AML-193 (cell line): ENCODE measurements at regions not wholly inside any gene's neighbourhood (a gene's known extent, or its start where the extent isn't known, plus 50 kb on each side); places are given as distances from the start of the nearest gene placed in this dataset.
A peak's percentile ranks its signal among the peaks of the same experiment; 100 is the strongest.
"Not testable (repeated sequence)": the region's sequence is repeated elsewhere in the genome, so short reads cannot be mapped to it uniquely, and the experiment has no call there.

Experiments used
- DNase-seq, 2 experiments: peaks; one replicate each; lab custom pipeline; 2025; lab: John Stamatoyannopoulos, UW

DNA sequence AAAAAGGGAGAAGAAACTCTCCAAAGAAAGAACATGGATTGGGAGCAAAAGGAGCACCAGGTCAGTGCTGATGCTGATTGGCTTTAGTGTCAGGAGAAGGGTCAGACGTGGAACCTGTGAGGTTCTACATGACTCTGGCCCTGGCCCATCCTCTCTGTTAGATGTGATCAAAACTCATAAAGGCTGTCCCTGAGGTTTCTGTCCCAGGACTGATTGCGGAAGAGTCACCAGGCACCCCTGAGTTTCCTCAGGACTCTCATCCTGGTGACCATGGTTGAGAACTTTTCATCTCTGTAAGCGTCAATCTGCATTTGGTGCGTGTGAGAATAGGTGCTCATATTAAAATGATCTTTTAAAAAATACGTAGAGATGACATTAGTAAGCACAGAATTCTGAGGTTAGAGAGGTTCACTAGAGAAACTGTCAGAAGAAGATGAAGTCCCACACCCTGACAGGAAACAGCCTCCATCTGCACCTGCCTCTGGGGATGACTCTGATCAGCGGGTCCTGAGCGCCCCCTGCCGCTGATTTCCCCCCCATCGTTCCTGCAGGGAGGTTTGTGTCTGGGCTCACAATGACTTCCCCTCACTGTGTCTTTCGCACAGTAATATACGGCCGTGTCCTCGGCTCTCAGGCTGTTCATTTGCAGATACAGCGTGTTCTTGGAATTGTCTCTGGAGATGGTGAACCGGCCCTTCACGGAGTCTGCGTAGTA, 741.8 kb downstream of the TMEM121 start:
- DNase-seq: no peak

DNA sequence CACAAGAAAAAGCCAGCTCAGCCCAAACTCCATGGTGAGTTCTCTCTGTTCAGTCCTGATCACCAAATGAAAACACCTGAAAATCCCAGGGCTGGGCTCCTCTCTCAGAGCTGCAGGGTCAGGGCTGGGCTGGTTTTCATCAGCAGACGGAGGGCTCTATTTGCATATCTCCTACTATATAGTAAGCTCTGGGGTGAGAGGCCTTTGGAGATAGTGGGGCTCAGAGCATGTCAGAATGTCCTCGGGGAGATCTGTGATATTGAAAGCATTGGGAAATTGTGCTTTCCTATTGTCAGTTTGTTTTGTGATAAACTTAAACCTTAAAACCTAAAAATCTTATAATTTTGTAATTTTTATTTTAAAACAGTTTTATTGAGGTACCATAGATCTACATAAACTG, 742.6 kb downstream of the TMEM121 start:
- no peak for DNase-seq

DNA sequence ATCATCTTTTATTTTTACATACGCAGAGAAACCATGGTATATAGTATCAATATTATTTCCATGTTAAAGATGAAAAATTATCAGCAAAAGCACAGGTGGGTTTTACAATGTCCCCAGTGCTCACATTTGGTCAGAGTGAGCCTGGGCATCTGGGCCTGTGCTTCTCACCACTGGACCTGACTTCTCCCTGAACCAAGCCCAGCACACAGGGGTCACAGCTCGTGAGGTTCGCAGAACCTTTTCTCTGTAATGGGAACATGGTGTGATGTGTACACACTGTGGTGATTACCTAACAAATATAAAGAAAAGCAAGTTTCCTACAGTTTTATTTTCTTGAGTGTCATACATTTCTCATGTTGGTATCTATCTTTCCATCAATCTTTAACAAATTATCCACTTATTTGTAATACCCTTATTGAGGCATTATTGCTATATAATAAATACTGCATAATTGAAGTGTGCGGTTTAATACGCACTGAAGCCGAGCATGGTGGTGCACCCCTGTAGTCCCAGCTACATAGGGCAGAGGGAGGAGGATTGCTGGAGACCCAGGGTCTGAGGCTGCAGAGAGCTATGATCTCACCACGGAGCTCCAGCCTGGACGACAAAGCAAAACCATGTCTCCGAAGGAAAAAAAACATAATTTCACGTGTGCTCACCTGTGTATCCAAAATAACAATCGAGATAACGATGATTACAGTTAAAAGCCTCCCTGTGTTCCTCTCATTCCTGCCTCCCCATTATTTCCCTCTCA, 743.2 kb downstream of the TMEM121 start:
- DNase-seq: no peak

DNA sequence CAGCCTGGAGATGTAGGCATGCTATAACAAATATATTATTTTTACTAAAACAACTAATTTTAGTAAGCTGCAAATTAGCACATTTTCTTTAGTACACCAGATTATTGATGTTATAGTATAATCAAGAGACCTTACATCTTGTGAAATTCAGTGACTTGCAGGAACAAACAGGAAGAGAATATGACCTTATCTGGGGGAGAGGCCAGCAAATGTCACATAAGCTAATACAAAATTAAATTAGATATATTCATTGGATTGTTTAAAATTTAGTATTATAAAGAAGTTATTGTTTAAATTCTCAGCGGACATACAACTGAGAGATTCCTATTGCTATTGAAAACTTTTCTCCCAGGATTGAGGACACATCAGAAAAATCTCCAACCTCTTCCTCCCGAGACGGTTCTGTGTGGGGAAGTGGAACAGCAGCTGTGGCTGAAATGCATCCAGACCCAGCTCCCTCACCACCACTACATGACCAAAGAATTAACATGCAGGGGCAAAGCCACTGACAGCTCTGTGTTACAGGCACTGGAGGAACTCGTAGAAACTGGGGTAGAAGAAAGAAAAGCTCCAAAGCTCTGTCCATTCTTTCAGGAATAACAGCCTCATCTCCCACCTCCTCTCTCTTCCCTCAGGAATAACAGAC, 744.2 kb downstream of the TMEM121 start:
- DNase-seq: not testable (repeated sequence)

DNA sequence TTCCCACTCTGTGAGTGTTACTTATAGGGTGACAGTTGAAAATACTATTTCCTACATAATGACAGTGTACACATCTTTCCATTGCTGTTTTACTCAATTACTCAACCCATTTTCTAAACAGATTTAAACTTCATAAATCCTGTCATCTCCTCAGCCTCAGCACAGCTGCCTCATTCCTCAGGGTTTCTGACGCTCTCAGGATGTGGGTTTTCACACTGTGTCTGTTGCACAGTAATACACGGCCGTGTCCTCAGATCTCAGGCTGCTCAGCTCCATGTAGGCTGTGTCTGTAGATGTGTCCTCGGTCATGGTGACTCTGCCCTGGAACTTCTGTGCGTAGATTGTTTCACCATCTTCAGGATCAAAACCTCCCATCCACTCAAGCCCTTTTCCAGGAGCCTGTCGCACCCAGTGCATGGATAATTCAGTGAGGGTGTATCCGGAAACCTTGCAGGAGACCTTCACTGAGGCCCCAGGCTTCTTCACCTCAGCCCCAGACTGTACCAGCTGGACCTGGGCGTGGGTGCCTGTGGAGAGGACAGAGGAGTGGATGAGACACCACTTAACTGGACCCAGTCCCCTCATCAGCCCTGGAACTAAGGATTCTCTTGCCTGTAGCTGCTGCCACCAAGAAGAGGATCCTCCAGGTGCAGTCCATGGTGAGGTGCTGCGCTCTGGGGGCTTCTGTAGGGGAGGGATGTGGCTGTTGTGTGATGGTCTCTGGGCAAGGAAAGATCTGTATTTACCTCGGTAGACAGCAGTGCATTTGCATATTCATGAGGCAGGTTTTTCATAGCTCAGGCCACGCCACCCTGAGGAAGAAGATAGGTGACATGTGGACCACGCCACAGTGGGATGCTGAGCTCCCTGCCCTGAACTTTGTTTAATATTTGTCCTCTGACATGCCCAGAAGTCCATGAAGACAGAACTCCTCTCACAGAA, 750.2 kb downstream of the TMEM121 start:
- no peak for DNase-seq

DNA sequence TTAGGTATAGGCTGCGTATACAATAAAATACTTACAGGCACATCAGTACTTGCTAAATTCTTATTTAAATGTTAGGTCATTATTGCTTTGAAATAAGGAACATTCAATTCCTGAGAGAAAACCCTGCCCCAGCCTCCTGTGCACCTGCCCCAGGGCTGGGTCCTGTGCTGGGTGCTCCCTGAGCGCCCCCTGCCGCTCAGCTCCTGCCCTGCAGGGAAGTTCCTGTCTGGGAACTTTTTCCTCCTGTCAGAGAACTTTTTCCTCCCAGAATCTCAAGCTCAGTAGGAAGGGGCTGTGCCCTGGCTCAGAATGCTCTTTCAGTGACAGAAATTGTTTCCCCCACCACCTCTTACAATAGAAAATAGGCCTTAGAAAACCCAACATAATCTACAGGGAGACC, 751.1 kb downstream of the TMEM121 start:
- no peak for DNase-seq

DNA sequence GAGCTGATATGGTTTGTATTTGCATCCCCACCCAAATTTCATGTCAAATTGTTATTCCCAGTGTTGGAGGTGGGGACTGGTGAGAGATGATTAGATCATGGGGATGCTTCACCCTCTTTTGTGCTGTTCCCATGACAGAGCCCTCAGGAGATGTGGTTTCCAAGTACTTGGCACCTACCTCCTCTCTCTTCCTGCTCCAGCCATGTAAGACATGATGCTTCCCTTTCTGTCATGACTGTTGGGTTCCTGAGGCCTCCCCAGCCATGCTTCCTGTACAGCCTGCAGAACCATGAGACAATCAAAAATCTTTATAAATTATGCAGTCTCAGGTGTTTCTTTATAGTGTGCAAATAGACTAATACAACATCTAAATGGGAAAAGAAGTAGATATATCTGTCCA, 754.5 kb downstream of the TMEM121 start:
- DNase-seq: no peak

DNA sequence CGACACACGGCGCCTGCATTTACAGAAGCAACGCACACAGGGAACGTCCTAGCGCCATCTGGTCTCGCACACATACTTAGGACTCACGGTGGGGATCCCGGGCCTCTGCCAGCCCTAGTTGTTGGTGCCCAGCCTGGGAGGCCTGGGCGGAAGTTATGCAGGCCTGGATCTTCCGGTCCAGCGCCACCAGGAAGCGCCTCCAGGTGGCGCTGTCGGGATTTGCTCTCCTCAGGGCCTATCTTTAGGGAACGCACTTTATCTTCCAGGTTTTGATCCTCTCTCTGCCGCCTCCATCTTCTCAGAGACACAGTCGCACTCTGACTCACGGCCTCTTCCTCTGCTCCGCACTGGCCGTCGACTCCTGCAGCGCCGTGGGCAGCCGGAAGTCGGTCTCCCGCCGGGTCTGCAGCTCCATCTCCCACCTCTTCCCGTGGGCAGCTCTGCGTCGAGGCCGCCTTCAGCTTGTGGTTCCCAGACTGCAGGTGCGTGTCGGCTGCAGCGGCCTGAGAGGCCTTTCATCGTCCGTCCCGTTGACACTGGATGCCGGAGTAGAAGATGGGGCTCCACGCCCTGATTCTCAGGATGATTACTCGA, 760.4 kb downstream of the TMEM121 start:
- DNase-seq: no peak

DNA sequence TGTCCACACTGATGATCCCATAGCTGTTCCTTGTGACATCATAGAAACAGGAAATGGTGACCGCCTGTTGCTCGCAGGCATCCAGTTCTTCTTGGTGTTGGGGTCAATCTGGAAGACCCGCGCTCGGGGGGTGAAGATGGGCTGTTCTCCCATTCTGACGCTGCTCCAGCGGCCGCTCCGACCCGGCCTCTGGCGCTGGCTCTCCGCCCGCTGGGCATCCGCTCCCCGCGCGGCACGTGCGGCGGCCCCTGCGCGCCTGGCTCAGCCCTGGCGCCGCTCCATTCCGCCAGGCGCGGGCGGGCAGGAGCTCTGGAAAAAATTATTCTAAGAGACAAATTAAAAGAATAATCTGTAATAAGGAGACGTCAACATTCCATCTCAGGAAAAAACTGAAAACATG, 761.1 kb downstream of the TMEM121 start:
- no peak for DNase-seq

DNA sequence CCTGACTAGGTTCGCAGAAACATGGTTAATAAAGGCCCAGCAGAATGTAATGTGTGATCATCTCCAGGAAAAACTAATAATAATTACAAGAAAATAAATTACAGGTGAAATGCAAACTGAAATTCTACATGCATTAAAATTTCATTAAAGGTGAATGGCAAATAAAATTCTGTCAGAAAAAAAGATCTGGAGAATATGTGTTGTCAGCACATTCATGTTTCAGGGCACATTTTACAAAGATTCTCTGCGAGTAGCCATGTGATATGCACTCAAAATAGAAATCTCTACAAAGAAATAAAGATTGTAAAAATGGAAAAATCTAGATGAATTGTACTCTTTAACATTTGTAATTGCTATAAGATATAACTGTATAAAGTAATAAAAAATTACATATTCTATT, 765.2 kb downstream of the TMEM121 start:
- DNase-seq: no peak

DNA sequence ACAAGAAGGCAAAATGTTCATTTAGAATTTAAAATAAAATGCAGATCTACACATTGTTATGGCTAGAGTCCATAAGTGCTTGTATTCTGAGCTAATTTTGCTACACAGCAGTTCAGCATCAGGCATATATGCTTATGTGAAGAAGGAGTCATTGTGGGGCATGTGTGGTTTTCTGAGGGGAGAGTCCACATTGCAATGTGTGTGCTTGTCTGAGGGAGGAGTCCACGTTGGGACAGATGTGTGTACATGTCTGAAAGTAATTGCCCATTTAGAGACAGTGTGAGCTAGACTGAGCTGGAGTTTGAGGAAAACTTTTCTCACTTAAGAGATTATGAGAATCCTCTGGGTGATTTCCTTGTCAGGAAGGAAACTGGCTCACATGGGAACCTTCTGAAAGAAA, 767.9 kb downstream of the TMEM121 start:
- DNase-seq: no peak

DNA sequence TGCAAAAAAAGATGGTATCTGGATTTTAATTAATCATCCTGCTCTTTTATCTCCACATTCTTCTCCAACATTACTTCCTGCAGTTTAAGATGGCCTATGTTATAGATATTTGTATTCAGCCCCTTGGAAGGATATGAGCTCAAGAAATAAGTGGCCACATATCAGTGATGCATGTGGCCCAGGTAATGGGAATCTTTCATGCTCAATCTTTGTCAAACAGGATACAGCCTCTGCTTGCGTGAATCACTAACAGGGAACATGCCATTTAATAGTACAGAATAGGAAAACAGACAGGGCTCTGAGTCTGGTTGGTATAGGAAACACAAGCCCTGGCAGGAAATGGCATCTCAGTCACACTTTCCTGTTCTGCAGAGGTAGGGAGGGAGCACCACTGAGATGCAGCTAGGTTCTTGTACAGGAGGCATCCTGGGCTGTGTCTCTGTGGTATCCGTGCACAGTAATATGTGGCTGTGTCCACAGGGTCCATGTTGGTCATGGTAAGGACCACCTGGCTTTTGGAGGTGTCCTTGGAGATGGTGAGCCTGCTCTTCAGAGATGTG, 774.6 kb downstream of the TMEM121 start:
- not testable (repeated sequence) for DNase-seq

DNA sequence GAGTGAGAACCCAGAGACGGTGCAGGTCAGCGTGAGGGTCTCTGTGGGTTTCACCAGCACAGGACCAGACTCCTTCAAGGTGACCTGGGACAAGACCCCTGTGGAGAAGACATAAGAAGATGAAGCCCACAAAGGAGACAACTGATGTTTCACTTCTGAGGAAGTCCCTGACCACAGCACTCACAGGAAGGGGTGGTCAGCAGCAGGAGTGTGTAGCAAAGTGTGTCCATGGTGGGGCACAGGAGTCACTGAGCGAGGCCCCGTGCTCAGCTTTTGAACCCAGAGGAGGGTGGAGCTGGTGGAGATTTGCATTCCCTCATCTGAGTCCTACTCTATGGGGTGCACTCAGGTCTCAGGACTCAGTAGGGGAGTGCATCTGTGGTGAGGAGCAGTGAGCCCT, 775.2 kb downstream of the TMEM121 start:
- not testable (repeated sequence) for DNase-seq

DNA sequence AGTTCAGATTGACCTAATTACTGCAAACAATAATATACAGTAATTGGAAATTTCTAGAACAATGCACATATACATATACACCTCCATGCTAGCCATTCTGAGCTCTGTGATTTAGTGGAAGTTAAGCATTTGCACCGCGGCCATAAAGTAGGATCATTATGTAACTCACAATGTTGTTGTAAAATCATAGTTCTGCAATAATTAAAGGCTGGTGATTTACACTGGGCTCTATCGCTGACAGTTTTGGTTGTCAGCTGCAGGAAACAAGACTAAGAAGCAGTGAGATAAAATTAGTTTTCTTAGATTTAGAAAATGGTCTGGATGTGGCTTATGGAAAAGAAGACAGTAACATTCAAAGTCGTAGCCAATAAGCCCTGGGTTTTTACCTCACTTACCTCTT, 776.3 kb downstream of the TMEM121 start:
- DNase-seq: no peak

DNA sequence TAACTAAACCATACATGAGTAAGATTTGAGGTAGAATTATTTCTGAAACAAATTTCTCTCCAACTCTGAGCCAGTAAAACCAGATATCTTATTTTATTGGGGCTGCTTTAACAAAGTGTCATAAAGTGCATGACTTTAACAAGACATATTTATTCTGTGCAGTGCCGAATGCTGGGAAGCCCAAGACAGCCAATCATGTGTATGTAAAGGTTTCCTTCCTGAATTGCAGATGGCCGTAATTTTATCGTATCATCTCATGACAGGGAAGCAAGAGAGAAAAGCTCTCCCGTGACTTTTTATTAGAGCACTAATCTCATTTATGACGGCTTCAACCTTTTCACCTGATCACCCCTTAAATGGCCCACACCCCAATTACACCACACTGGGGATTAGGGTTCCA, 777.9 kb downstream of the TMEM121 start:
- DNase-seq: no peak

DNA sequence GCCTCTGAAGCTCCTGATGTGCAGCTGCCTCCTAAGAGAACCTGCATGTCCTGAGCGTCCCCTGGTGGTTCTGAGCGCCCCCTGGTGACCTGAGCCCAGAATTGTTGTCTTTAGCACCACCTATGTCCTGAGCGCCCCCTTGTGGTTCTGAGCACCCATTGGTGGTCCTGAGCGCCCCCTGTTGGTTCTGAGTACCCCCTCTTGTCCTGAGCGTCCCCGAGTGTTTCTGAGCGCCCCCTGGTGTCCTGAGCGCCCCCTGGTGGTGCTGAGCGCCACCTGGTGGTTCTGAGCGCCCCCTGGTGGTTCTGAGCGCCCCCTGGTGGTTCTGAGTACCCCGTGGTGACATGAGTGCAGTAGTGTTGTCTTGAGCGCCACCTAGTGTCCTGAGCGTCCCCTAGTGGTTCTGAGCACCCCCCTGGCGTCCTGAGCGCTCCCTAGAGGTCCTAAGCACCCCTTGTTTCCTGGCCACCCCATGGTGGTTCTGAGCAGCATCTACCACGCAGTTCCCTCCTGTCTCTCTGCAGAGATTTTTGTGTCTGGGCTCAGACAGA, 782.5 kb downstream of the TMEM121 start:
- DNase-seq: peak; percentile 44 to 51

DNA sequence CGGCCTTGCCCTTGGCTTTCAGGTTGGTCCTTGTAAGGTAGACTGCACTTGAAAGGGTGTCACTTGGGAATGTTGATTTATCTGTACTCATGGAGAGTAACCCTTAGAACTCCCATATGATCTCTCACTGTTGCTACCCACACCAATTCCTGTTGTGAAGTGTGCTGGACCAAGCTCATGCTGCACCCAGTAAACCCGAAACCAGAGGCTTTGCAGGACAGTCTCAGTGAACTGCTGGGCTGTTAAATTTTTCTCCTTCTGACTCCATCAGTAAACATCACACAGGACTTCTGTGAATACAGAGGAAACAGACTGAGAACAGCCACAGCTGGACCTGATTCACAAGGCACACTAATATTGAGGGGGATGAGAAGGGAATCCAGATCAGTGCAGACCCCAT, 783.0 kb downstream of the TMEM121 start:
- no peak for DNase-seq

DNA sequence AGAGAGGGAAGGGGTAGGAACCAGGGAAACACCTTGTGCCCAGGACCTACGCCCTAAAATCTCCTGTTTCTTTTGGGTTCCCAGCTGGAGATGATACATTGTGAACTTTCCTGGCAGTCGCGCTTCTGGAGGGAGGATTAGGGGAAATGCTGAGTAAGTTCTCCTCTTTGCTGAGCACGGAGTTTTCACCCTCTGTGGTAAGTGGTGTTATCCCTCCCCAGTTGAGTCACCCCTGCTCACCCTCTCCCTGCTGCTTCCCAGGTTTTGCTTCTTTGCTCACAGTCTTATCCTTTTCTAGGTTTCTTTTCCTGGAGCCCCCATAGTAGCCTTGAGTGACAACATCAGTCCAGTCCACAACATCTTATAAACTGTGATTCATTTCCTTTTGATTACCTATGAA, 789.1 kb downstream of the TMEM121 start:
- no peak for DNase-seq

DNA sequence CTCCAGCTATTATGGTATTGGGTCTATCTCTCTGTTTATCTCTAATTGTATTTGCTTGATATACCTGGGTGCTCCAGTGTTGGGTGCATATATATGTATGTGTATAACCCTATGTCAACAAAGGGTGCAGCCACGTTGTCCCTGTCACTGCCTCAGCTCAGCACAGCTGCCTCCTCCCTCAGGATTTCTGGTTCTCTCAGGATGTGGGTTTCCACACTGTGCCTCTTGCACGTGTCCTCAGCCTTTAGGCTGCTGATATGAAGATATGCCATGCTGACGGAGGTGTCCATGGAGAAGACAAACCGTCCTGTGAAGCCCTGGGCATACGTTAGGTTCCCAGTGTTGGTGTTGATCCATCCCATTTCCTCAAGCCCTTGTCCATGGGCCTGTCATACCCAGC, 791.2 kb downstream of the TMEM121 start:
- no peak for DNase-seq

DNA sequence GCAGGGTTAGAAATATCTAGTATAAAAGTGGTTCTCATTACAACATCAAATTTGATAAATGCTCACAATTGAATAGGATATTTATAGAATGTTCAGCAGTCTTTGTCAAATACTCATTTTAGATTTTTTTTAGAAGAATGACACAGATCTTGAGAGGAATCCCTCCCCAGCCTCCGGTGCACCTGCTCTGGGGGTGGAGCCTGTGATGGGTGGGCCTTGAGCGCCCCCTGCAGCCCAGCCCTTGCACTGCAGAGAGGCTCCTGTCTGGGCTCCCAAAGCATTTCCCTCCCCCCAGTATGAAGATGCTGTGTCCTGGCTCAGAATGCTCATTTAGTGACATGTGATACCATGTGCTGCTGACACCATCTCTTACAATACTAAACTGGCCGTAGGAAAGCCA, 792.3 kb downstream of the TMEM121 start:
- peak in 1 of 2 experiments; percentile 18 for DNase-seq

DNA sequence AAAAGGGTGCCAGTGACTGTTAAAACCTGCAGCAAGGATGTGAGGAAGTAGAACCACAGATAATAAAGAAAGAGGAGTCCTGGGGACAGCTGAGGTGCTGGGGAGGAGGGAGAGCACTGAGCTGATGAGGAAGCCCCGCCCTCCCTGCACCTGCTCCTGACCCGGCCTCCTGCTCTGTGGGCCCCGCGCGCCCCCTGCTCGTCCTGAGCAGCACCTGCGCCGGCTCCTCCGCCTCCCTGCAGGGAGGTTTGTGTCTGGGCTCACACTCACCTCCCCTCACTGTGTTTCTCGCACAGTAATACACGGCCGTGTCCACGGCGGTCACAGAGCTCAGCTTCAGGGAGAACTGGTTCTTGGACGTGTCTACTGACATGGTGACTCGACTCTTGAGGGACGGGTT, 797.6 kb downstream of the TMEM121 start:
- DNase-seq: not testable (repeated sequence)
